Loucy (cell line): ENCODE measurements at regions not wholly inside any gene's neighbourhood (a gene's known extent, or its start where the extent isn't known, plus 50 kb on each side); places are given as distances from the start of the nearest gene placed in this dataset.

Experiments used
- EZH2phosphoT487 ChIP-seq: fragments of 200-600 bp; IDR thresholded peaks from 2 replicates; pipeline ENCODE4 v1.6.1; 2018; ENCODE audit warnings: antibody characterized with exemption, mild to moderate bottlenecking, moderate library complexity, borderline replicate concordance
- TF ChIP-seq, protein P1 (sequence below): fragments of 200-600 bp; sonication (generic); conservative IDR thresholded peaks from 2 replicates; pipeline ENCODE4 v1.5.1; 2014; ENCODE audit warnings: mild to moderate bottlenecking, antibody characterized with exemption, low read length

DNA sequence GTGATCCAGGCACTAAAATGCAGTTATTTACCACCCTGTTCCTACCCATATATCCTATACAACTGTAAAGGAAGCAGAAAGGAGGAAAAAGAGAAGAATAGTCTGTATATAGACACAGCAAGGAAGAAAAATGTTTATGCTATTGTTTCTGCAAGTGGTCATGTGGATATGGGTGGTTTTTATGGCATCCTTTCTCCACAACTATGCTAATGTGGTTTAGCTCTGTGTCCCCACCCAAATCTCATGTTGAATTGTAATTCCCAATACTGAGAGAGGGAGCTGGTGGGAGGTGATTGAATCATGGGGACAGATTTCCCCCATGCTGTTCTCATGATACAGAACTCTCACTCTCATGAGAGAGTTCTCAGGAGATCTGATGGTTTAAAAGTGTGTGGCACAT, 439.8 kb downstream of the ZSWIM6 start:
- TF ChIP-seq, protein P1, sequence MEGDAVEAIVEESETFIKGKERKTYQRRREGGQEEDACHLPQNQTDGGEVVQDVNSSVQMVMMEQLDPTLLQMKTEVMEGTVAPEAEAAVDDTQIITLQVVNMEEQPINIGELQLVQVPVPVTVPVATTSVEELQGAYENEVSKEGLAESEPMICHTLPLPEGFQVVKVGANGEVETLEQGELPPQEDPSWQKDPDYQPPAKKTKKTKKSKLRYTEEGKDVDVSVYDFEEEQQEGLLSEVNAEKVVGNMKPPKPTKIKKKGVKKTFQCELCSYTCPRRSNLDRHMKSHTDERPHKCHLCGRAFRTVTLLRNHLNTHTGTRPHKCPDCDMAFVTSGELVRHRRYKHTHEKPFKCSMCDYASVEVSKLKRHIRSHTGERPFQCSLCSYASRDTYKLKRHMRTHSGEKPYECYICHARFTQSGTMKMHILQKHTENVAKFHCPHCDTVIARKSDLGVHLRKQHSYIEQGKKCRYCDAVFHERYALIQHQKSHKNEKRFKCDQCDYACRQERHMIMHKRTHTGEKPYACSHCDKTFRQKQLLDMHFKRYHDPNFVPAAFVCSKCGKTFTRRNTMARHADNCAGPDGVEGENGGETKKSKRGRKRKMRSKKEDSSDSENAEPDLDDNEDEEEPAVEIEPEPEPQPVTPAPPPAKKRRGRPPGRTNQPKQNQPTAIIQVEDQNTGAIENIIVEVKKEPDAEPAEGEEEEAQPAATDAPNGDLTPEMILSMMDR: no peak
- no peak for TF ChIP-seq EZH2phosphoT487
